Esophagus (tissue), 2 donors: ENCODE measurements at regions not wholly inside any gene's neighbourhood (a gene's known extent, or its start where the extent isn't known, plus 50 kb on each side); places are given as distances from the start of the nearest gene placed in this dataset.

Experiments used
- H3K27ac ChIP-seq, 2 donors: one replicate each; pipeline ENCODE4 v1.5.1; 2013; ENCODE audit warnings: low read depth in 2 of 2, mild to moderate bottlenecking in 2 of 2, inconsistent platforms in 1 of 2, low read length in 1 of 2, moderate library complexity in 1 of 2
- H3K27me3 ChIP-seq, 2 donors: one replicate each; pipeline ENCODE4 v1.6.1; 2013; ENCODE audit warnings: low read length in 2 of 2, control low read depth in 1 of 2, mild to moderate bottlenecking in 1 of 2; ENCODE audit not compliant: insufficient read depth in 2 of 2, control insufficient read depth in 1 of 2
- H3K36me3 ChIP-seq, 2 donors: one replicate each; pipeline ENCODE4 v1.6.1; 2013; ENCODE audit warnings: low read length in 1 of 2; ENCODE audit not compliant: control insufficient read depth in 2 of 2, insufficient read depth in 2 of 2
- H3K4me1 ChIP-seq, 2 donors: one replicate each; pipeline ENCODE4 v1.6.1; 2013; ENCODE audit warnings: low read length in 1 of 2; ENCODE audit not compliant: control insufficient read depth in 2 of 2, insufficient read depth in 2 of 2
- H3K4me3 ChIP-seq, 2 donors: one replicate each; pipeline ENCODE4 v1.5.1; 2013; ENCODE audit warnings: low read length in 2 of 2, mild to moderate bottlenecking in 2 of 2, low read depth in 1 of 2, moderate library complexity in 1 of 2
- H3K9me3 ChIP-seq, 2 donors: one replicate each; pipeline ENCODE4 v1.6.1; 2013; ENCODE audit warnings: mild to moderate bottlenecking in 2 of 2, low read depth in 1 of 2, low read length in 1 of 2, moderate library complexity in 1 of 2; ENCODE audit not compliant: control insufficient read depth in 2 of 2, insufficient read depth in 1 of 2
- WGBS, 2 donors: extraction: QIAGEN DNeasy Blood & Tissue Kit; methylation state at CpG; one replicate each; pipeline ENCODE4 v1.1.7; 2013; 5-methylcytosine and 5-hydroxymethylcytosine counted together
- donor health status: healthy with polysubstance abuse.
- donor health status: Bipolar disorder and iron deficiency.

GRCh38 chr2:12382366-12382765, 334.4 kb upstream of the TRIB2 start:
- no peak overlapping the region for H3K27ac ChIP-seq
- no peaks in the 10 kb centered on the region for H3K36me3 ChIP-seq
- no peaks in the 10 kb centered on the region for H3K9me3 ChIP-seq
- H3K4me3 ChIP-seq = no peak overlapping the region
- no peaks in the 10 kb centered on the region for H3K4me1 ChIP-seq
- H3K27me3 ChIP-seq = no peaks in the 10 kb centered on the region
- 76% methylated on average over 4 of the region's 4 CpGs for WGBS, 2 donors

- Histone ChIP-seq H3K4me1 (no peaks in the 10 kb centered on the region), H3K9me3 (no peaks in the 10 kb centered on the region), H3K4me3 (no peak overlapping the region), H3K36me3 (no peaks in the 10 kb centered on the region), H3K27me3 (no peaks in the 10 kb centered on the region), H3K27ac (no peak overlapping the region)
- WGBS, 2 donors = 60 to 62% methylated on average over 9 of the region's 9 CpGs
Measured at GRCh38 chr2:12389344-12390045, 327.2 kb upstream of the TRIB2 start.

GRCh38 chr2:12391116-12391515, 325.6 kb upstream of the TRIB2 start:
- Histone ChIP-seq H3K4me1 (no peaks in the 10 kb centered on the region), H3K27me3 (no peaks in the 10 kb centered on the region), H3K36me3 (no peaks in the 10 kb centered on the region), H3K27ac (no peak overlapping the region), H3K4me3 (no peak overlapping the region), H3K9me3 (no peaks in the 10 kb centered on the region)
- 64 to 83% methylated on average over 2 of the region's 2 CpGs for WGBS, 2 donors

GRCh38 chr2:12396699-12397098, 320.0 kb upstream of the TRIB2 start:
- Histone ChIP-seq H3K4me3 (no peak overlapping the region), H3K36me3 (no peaks in the 10 kb centered on the region), H3K9me3 (no peaks in the 10 kb centered on the region), H3K4me1 (no peaks in the 10 kb centered on the region), H3K27me3 (no peaks in the 10 kb centered on the region), H3K27ac (no peak overlapping the region)
- 89 to 93% methylated on average over 6 of the region's 6 CpGs for WGBS, 2 donors

- Histone ChIP-seq H3K27ac (no peak overlapping the region), H3K9me3 (peaks cover 0 to 1% of the 10 kb centered on the region in 2 donors), H3K4me1 (no peaks in the 10 kb centered on the region), H3K27me3 (no peaks in the 10 kb centered on the region), H3K4me3 (no peak overlapping the region), H3K36me3 (no peaks in the 10 kb centered on the region)
- WGBS, 2 donors = 75 to 78% methylated on average over 9 of the region's 9 CpGs
Measured at GRCh38 chr2:12397854-12398253, 318.9 kb upstream of the TRIB2 start.

GRCh38 chr2:12399240-12399639, 317.5 kb upstream of the TRIB2 start:
- Histone ChIP-seq H3K36me3 (no peaks in the 10 kb centered on the region), H3K27ac (no peak overlapping the region), H3K9me3 (peaks cover 0 to 3% of the 10 kb centered on the region in 2 donors), H3K4me3 (no peak overlapping the region), H3K4me1 (no peaks in the 10 kb centered on the region), H3K27me3 (no peaks in the 10 kb centered on the region)
- WGBS, 2 donors = 75 to 94% methylated on average over 3 of the region's 3 CpGs

- peaks cover 0 to 3% of the 10 kb centered on the region in 2 donors for H3K9me3 ChIP-seq
- H3K27me3 ChIP-seq = no peaks in the 10 kb centered on the region
- no peak overlapping the region for H3K4me3 ChIP-seq
- H3K36me3 ChIP-seq = no peaks in the 10 kb centered on the region
- WGBS, 2 donors = 82 to 92% methylated on average over 3 of the region's 3 CpGs
- no peaks in the 10 kb centered on the region for H3K4me1 ChIP-seq
- H3K27ac ChIP-seq = no peak overlapping the region
Measured at GRCh38 chr2:12400543-12400942, 316.2 kb upstream of the TRIB2 start.

GRCh38 chr2:12402440-12403139, 314.1 kb upstream of the TRIB2 start:
- Histone ChIP-seq H3K36me3 (no peaks in the 10 kb centered on the region), H3K27ac (no peak overlapping the region), H3K27me3 (no peaks in the 10 kb centered on the region), H3K4me3 (no peak overlapping the region), H3K9me3 (peaks cover 0 to 3% of the 10 kb centered on the region in 2 donors), H3K4me1 (no peaks in the 10 kb centered on the region)
- 94 to 95% methylated on average over 5 of the region's 5 CpGs for WGBS, 2 donors

- no peak overlapping the region for H3K27ac ChIP-seq
- peaks cover 0 to 3% of the 10 kb centered on the region in 2 donors for H3K9me3 ChIP-seq
- H3K4me1 ChIP-seq = no peaks in the 10 kb centered on the region
- no peak overlapping the region for H3K4me3 ChIP-seq
- no peaks in the 10 kb centered on the region for H3K27me3 ChIP-seq
- H3K36me3 ChIP-seq = no peaks in the 10 kb centered on the region
Measured at GRCh38 chr2:12404497-12404896, 312.2 kb upstream of the TRIB2 start.

GRCh38 chr2:12407160-12407559, 309.6 kb upstream of the TRIB2 start:
- 90 to 92% methylated on average over 5 of the region's 5 CpGs for WGBS, 2 donors
- Histone ChIP-seq H3K9me3 (peaks cover 0 to 3% of the 10 kb centered on the region in 2 donors), H3K4me1 (no peaks in the 10 kb centered on the region), H3K36me3 (no peaks in the 10 kb centered on the region), H3K4me3 (no peak overlapping the region), H3K27ac (no peak overlapping the region), H3K27me3 (no peaks in the 10 kb centered on the region)
